Astrocyte (in vitro differentiated cells and primary cell): ENCODE measurements at regions not wholly inside any gene's neighbourhood (a gene's known extent, or its start where the extent isn't known, plus 50 kb on each side); places are given as distances from the start of the nearest gene placed in this dataset.
"Not testable (repeated sequence)": the region's sequence is repeated elsewhere in the genome, so short reads cannot be mapped to it uniquely, and the experiment has no call there.

Experiments
- DNase-seq: peaks from one replicate; pipeline ENCODE4 v3.0.0-alpha.2; 2010; ENCODE audit warnings: low read depth
- FAIRE-seq: peaks from 2 replicates; lab custom pipeline; 2011; peaks lifted over from hg19 to GRCh38; lab: Jason Lieb, UNC
- H2AFZ ChIP-seq: 2 replicates; pipeline ENCODE4 v1.6.0; 2012; ENCODE audit warnings: low read depth, low read length, inconsistent platforms
- H3K27ac ChIP-seq: 2 replicates; pipeline ENCODE4 v1.5.1; 2011; ENCODE audit warnings: low read depth, low read length, inconsistent platforms
- H3K27me3 ChIP-seq: 2 replicates; pipeline ENCODE4 v1.6.0; 2011; ENCODE audit warnings: low read length, inconsistent platforms; ENCODE audit not compliant: insufficient read depth
- H3K36me3 ChIP-seq: 2 replicates; pipeline ENCODE4 v1.5.1; 2011; ENCODE audit warnings: low read length, inconsistent platforms; ENCODE audit not compliant: insufficient read depth
- H3K4me1 ChIP-seq: 2 replicates; pipeline ENCODE4 v1.5.1; 2011; ENCODE audit warnings: low read length, inconsistent platforms; ENCODE audit not compliant: insufficient read depth
- H3K4me2 ChIP-seq: 2 replicates; pipeline ENCODE4 v1.6.0; 2012; ENCODE audit warnings: low read length, inconsistent platforms
- H3K4me3 ChIP-seq: 2 replicates; pipeline ENCODE4 v1.5.1; 2011; ENCODE audit warnings: low read depth, mild to moderate bottlenecking, low read length, inconsistent platforms; ENCODE audit not compliant: insufficient read depth
- H3K79me2 ChIP-seq: 2 replicates; pipeline ENCODE4 v1.6.0; 2012; ENCODE audit warnings: mild to moderate bottlenecking, low read length, inconsistent platforms; ENCODE audit not compliant: insufficient read depth
- H3K9ac ChIP-seq: 2 replicates; pipeline ENCODE4 v1.6.0; 2012; ENCODE audit warnings: mild to moderate bottlenecking, low read length, inconsistent platforms
- H3K9me3 ChIP-seq: 2 replicates; pipeline ENCODE4 v1.5.1; 2012; ENCODE audit warnings: low read depth, mild to moderate bottlenecking, low read length, inconsistent platforms; ENCODE audit not compliant: insufficient read depth
- H4K20me1 ChIP-seq: 2 replicates; pipeline ENCODE4 v1.6.0; 2012; ENCODE audit warnings: low read length, inconsistent platforms; ENCODE audit not compliant: insufficient read depth
- H3K27ac Mint-ChIP-seq: one replicate; pipeline ENCODE4 v1.8.0; 2021; ENCODE audit warnings: mild to moderate bottlenecking, mixed read lengths; ENCODE audit not compliant: unreplicated experiment
- H3K27me3 Mint-ChIP-seq: one replicate; pipeline ENCODE4 v1.8.0; 2021; ENCODE audit warnings: low read depth, mixed read lengths; ENCODE audit not compliant: unreplicated experiment
- H3K36me3 Mint-ChIP-seq: one replicate; pipeline ENCODE4 v1.8.0; 2021; ENCODE audit warnings: low read depth, mixed read lengths; ENCODE audit not compliant: unreplicated experiment
- H3K4me1 Mint-ChIP-seq: one replicate; pipeline ENCODE4 v1.8.0; 2021; ENCODE audit warnings: low read depth, mixed read lengths; ENCODE audit not compliant: unreplicated experiment
- H3K4me3 Mint-ChIP-seq: one replicate; pipeline ENCODE4 v1.8.0; 2021; ENCODE audit warnings: mild to moderate bottlenecking, moderate library complexity, mixed read lengths; ENCODE audit not compliant: unreplicated experiment
- H3K9me3 Mint-ChIP-seq: one replicate; pipeline ENCODE4 v1.8.0; 2021; ENCODE audit warnings: mild to moderate bottlenecking, mixed read lengths; ENCODE audit not compliant: unreplicated experiment
- CTCF ChIP-seq: IDR thresholded peaks from 2 replicates; pipeline ENCODE4 v1.5.1; 2011; ENCODE audit warnings: low read depth, mild to moderate bottlenecking, inconsistent platforms, low read length, moderate library complexity; ENCODE audit not compliant: insufficient read depth
- EZH2 ChIP-seq: IDR thresholded peaks from 2 replicates; pipeline ENCODE4 v1.6.1; 2012; ENCODE audit warnings: mild to moderate bottlenecking, low read length, inconsistent platforms; ENCODE audit not compliant: insufficient read depth

- DNase-seq, H3K9ac ChIP-seq, H3K36me3 Mint-ChIP-seq, H3K79me2 ChIP-seq, H2AFZ ChIP-seq, H3K27ac ChIP-seq, H4K20me1 ChIP-seq, H3K4me3 ChIP-seq, H3K4me2 ChIP-seq, H3K4me1 ChIP-seq, H3K27me3 ChIP-seq, H3K4me3 Mint-ChIP-seq, H3K27ac Mint-ChIP-seq, H3K36me3 ChIP-seq, FAIRE-seq, H3K4me1 Mint-ChIP-seq, H3K9me3 ChIP-seq, H3K9me3 Mint-ChIP-seq: not testable (repeated sequence)
- H3K27me3 Mint-ChIP-seq, result peaks cover 19% of the 10 kb centered on the region
These were observed 61.3 kb downstream of the SYF2 start for GRCh38 chr1:25171013-25171412.

- no peak overlapping the region for H3K9ac ChIP-seq
- H3K9me3 ChIP-seq, result no peaks in the 10 kb centered on the region
- H3K4me3 ChIP-seq, result no peak overlapping the region
- no peaks in the 10 kb centered on the region for H3K36me3 ChIP-seq
- no peak for TF ChIP-seq CTCF
- TF ChIP-seq EZH2, result no peak
- peaks cover 8% of the 10 kb centered on the region for H3K27me3 ChIP-seq
- no peaks in the 10 kb centered on the region for H4K20me1 ChIP-seq
- peaks cover 5% of the 10 kb centered on the region for H3K4me1 Mint-ChIP-seq
- H3K4me2 ChIP-seq, result no peak overlapping the region
- H3K4me1 ChIP-seq, result no peaks in the 10 kb centered on the region
- no peaks in the 10 kb centered on the region for H3K36me3 Mint-ChIP-seq
- H3K27ac Mint-ChIP-seq, result no peak overlapping the region
- H3K27ac ChIP-seq, result no peak overlapping the region
- H3K27me3 Mint-ChIP-seq, result peaks cover 19% of the 10 kb centered on the region
- no peak overlapping the region for H2AFZ ChIP-seq
- no peaks in the 10 kb centered on the region for H3K9me3 Mint-ChIP-seq
- DNase-seq (no peak), FAIRE-seq (no peak)
- no peaks in the 10 kb centered on the region for H3K79me2 ChIP-seq
- no peak overlapping the region for H3K4me3 Mint-ChIP-seq
These were observed 61.9 kb downstream of the SYF2 start for GRCh38 chr1:25170439-25170838.

DNA sequence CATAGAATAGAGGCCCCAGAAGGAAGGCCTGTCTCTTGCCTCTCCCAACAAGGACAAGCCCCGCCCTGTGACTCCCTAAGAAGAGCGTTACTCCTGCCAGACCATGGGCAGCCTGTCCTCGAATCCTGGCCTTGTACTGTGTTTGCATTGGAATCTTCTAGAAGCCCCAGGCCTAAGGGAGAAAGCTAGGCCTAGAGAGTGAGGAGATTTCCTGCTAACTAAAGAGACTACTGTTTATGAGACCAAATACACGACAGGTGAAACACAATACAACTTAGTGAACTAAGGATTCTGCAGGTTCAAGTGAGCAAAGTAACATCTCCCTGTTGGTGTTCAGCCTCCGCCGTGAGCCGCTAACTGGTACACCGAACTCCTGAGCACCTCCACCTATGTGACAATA lies 62.7 kb downstream of the SYF2 start:
- no peaks in the 10 kb centered on the region for H3K4me1 ChIP-seq
- H2AFZ ChIP-seq, result no peak overlapping the region
- H3K9me3 ChIP-seq, result no peaks in the 10 kb centered on the region
- no peak overlapping the region for H3K4me2 ChIP-seq
- Mint-ChIP-seq H3K36me3 (no peaks in the 10 kb centered on the region), H3K27me3 (peaks cover 19% of the 10 kb centered on the region), H3K4me1 (peaks cover 5% of the 10 kb centered on the region), H3K4me3 (no peak overlapping the region), H3K9me3 (no peaks in the 10 kb centered on the region), H3K27ac (no peak overlapping the region)
- peaks cover 8% of the 10 kb centered on the region for H3K27me3 ChIP-seq
- no peaks in the 10 kb centered on the region for H3K36me3 ChIP-seq
- no peak for DNase-seq
- no peak overlapping the region for H3K4me3 ChIP-seq
- no peak for FAIRE-seq
- no peak overlapping the region for H3K9ac ChIP-seq
- H3K27ac ChIP-seq, result no peak overlapping the region
- no peaks in the 10 kb centered on the region for H3K79me2 ChIP-seq
- no peaks in the 10 kb centered on the region for H4K20me1 ChIP-seq
- TF ChIP-seq EZH2, result no peak
- TF ChIP-seq CTCF, result no peak
